Body of pancreas (tissue), 4 donors: ENCODE measurements at regions not wholly inside any gene's neighbourhood (a gene's known extent, or its start where the extent isn't known, plus 50 kb on each side); places are given as distances from the start of the nearest gene placed in this dataset.
"Not testable (repeated sequence)": the region's sequence is repeated elsewhere in the genome, so short reads cannot be mapped to it uniquely, and the experiment has no call there.

ENCODE experiments used
- ATAC-seq: fragments of 150-250 bp; one replicate; pipeline ENCODE4 v1.9.1; 2016
- DNase-seq, 4 donors: peaks; one replicate each; pipeline ENCODE4 v3.0.0-alpha.2; 2019
- H3K27ac ChIP-seq, 4 donors: fragments of 200-600 bp; sonication (generic); 1 replicate in 3 of 4; 2 replicates in 1 of 4; pipeline versions ENCODE4 v1.5.1 to v1.6.1; 2016 to 2019; ENCODE audit warnings: mild to moderate bottlenecking in 1 of 4, mixed read lengths in 1 of 4, moderate library complexity in 1 of 4
- H3K27me3 ChIP-seq, 2 donors: fragments of 200-600 bp; sonication (generic); one replicate each; pipeline ENCODE4 v1.6.0; 2016; ENCODE audit warnings: mild to moderate bottlenecking in 1 of 2
- H3K36me3 ChIP-seq, 2 donors: fragments of 200-600 bp; sonication (generic); replicated peaks in 1 of 2; 2 replicates each; pipeline ENCODE4 v1.5.1; 2016; ENCODE audit warnings: low read depth in 2 of 2; ENCODE audit not compliant: insufficient read depth in 1 of 2
- H3K4me1 ChIP-seq: fragments of 200-600 bp; sonication (generic); one replicate; pipeline ENCODE4 v1.6.0; 2016
- H3K4me3 ChIP-seq, 2 donors: fragments of 200-600 bp; sonication (generic); 1 replicate in 1 of 2; 2 replicates in 1 of 2; pipeline ENCODE4 v1.5.1; 2016 to 2019
- H3K9me3 ChIP-seq, 3 donors: fragments of 200-600 bp; sonication (generic); 1 replicate in 2 of 3; 2 replicates in 1 of 3; pipeline ENCODE4 v1.5.1; 2016
- CTCF ChIP-seq, 7 experiments: fragments of 450-650 bp in 4 of 7; fragments of 200-600 bp in 3 of 7; sonication (generic) in 3 of 7; IDR thresholded peaks; one replicate each; pipeline ENCODE4 v1.5.1; 2016 to 2019; ENCODE audit warnings: antibody characterized with exemption in 7 of 7
- POLR2A ChIP-seq, 3 donors: fragments of 450-650 bp; IDR thresholded peaks; one replicate each; pipeline ENCODE4 v1.6.1; 2016; ENCODE audit warnings: antibody characterized with exemption in 3 of 3, mild to moderate bottlenecking in 2 of 3
- WGBS, 2 donors: methylation state at CpG; one replicate each; pipeline ENCODE4 v1.1.5; 2017; 5-methylcytosine and 5-hydroxymethylcytosine counted together
- intact Hi-C: fragments of 100-400 bp; cut with DNase I; formaldehyde crosslinking; loops from one replicate; pipeline ENCODE4 v1.15.1; 2023

GRCh38 chr17:22373911-22374310 is 681.6 kb downstream of the KCNJ18 start:
- Histone ChIP-seq H3K27me3 (no peaks in the 10 kb centered on the region), H3K9me3 (no peaks in the 10 kb centered on the region), H3K4me1 (no peaks in the 10 kb centered on the region), H3K27ac (no peak overlapping the region), H3K4me3 (no peak overlapping the region), H3K36me3 (no peaks in the 10 kb centered on the region)
- ATAC-seq (no peak), DNase-seq (no peak)
- intact Hi-C loops, result no loop called here
- no peak for TF ChIP-seq CTCF (IDR thresholded peaks at IDR 0.05)
- no peak for TF ChIP-seq POLR2A (IDR thresholded peaks at IDR 0.05)
- 29 to 37% methylated on average over 5 to 6 of the region's 6 CpGs for WGBS, 2 donors

GRCh38 chr17:22374741-22375140 is 682.4 kb downstream of the KCNJ18 start:
- Histone ChIP-seq H3K9me3 (no peaks in the 10 kb centered on the region), H3K36me3 (no peaks in the 10 kb centered on the region), H3K4me3 (no peak overlapping the region), H3K27me3 (no peaks in the 10 kb centered on the region), H3K4me1 (no peaks in the 10 kb centered on the region), H3K27ac (no peak overlapping the region)
- intact Hi-C loops, result no loop called here
- no peak for DNase-seq
- ATAC-seq, result no peak
- TF ChIP-seq CTCF (IDR thresholded peaks at IDR 0.05), result no peak
- TF ChIP-seq POLR2A (IDR thresholded peaks at IDR 0.05), result no peak
- 62 to 79% methylated on average over 13 to 18 of the region's 18 CpGs for WGBS, 2 donors

GRCh38 chr17:22376747-22377146 is 684.4 kb downstream of the KCNJ18 start:
- H3K27ac ChIP-seq, DNase-seq, H3K4me3 ChIP-seq, H3K36me3 ChIP-seq, H3K27me3 ChIP-seq, intact Hi-C loops, H3K4me1 ChIP-seq, ATAC-seq, H3K9me3 ChIP-seq: not testable (repeated sequence)
- WGBS, 2 donors, result no CpG with 5 or more reads among the region's 41 CpGs

- intact Hi-C loops, ATAC-seq, H3K4me3 ChIP-seq, H3K4me1 ChIP-seq, DNase-seq, H3K27ac ChIP-seq, H3K36me3 ChIP-seq, H3K9me3 ChIP-seq, H3K27me3 ChIP-seq: not testable (repeated sequence)
- WGBS, 2 donors, result 45% methylated on average over 6 of the region's 19 CpGs; no CpG with 5 or more reads in 1 of the 2 donors
Measured at GRCh38 chr17:22378748-22379147, 686.4 kb downstream of the KCNJ18 start.

- H3K27ac ChIP-seq, H3K9me3 ChIP-seq, H3K4me1 ChIP-seq, ATAC-seq, H3K4me3 ChIP-seq, DNase-seq, intact Hi-C loops, H3K27me3 ChIP-seq, H3K36me3 ChIP-seq: not testable (repeated sequence)
- no CpG with 5 or more reads among the region's 40 CpGs for WGBS, 2 donors
Measured at GRCh38 chr17:22381589-22381988, 689.3 kb downstream of the KCNJ18 start.

- ATAC-seq, H3K4me3 ChIP-seq, H3K27me3 ChIP-seq, DNase-seq, H3K4me1 ChIP-seq, H3K27ac ChIP-seq, H3K36me3 ChIP-seq, intact Hi-C loops, H3K9me3 ChIP-seq: not testable (repeated sequence)
- WGBS, 2 donors, result 72 to 78% methylated on average over 24 to 37 of the region's 60 CpGs
Measured at GRCh38 chr17:22383772-22384460, 691.6 kb downstream of the KCNJ18 start.

- H3K27ac ChIP-seq, H3K9me3 ChIP-seq, H3K4me3 ChIP-seq, intact Hi-C loops, DNase-seq, H3K4me1 ChIP-seq, H3K36me3 ChIP-seq, H3K27me3 ChIP-seq, ATAC-seq: not testable (repeated sequence)
- WGBS, 2 donors, result 72 to 83% methylated on average over 11 to 15 of the region's 19 CpGs
Measured at GRCh38 chr17:22384461-22384800, 692.1 kb downstream of the KCNJ18 start.

GRCh38 chr17:22398446-22398845 is 706.1 kb downstream of the KCNJ18 start:
- WGBS, 2 donors, result no CpG with 5 or more reads among the region's 19 CpGs
- H3K4me3 ChIP-seq, H3K36me3 ChIP-seq, H3K27ac ChIP-seq, H3K4me1 ChIP-seq, H3K27me3 ChIP-seq, intact Hi-C loops, H3K9me3 ChIP-seq, DNase-seq, ATAC-seq: not testable (repeated sequence)

GRCh38 chr17:22399037-22399436 is 706.7 kb downstream of the KCNJ18 start:
- H3K27me3 ChIP-seq, ATAC-seq, intact Hi-C loops, H3K4me1 ChIP-seq, H3K4me3 ChIP-seq, H3K9me3 ChIP-seq, H3K36me3 ChIP-seq, H3K27ac ChIP-seq, DNase-seq: not testable (repeated sequence)
- WGBS, 2 donors, result no CpG with 5 or more reads among the region's 40 CpGs

GRCh38 chr17:22405080-22405479 is 712.8 kb downstream of the KCNJ18 start:
- 76% methylated on average over 12 of the region's 39 CpGs; no CpG with 5 or more reads in 1 of the 2 donors for WGBS, 2 donors
- H3K4me1 ChIP-seq, intact Hi-C loops, H3K4me3 ChIP-seq, H3K27ac ChIP-seq, H3K9me3 ChIP-seq, H3K36me3 ChIP-seq, ATAC-seq, H3K27me3 ChIP-seq, DNase-seq: not testable (repeated sequence)
